ENCODE measurements at regions not wholly inside any gene's neighbourhood (a gene's known extent, or its start where the extent isn't known, plus 50 kb on each side); places are given as distances from the start of the nearest gene placed in this dataset.

DNA sequence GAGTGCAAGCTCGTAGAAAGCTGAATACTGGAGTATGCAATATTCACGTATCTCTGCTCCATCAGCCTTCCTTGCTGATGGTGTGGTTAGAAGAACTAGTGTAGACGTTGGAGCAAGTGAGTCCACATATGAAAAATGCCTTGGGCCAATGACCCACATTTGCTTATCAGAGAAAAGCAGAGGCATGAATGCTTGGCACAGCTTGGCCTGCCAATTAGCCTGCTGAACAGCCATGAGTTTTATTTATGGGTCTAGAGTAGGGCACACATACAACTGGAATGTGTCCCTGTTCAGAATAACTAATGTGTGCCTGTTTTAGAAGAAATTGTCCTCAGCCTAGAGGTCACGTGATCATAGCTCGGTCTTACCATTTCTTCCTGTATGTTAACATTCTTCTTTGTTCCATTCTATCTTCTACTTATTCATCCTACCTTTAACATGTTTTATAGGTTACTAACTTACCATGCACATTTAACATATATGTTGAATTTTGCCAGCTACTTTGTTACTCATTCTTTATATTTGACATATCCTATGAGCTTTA is 432.7 kb upstream of the AADAT start:
- no peaks in the 10 kb centered on the region for H3K27me3 ChIP-seq
- TF ChIP-seq, protein P1, sequence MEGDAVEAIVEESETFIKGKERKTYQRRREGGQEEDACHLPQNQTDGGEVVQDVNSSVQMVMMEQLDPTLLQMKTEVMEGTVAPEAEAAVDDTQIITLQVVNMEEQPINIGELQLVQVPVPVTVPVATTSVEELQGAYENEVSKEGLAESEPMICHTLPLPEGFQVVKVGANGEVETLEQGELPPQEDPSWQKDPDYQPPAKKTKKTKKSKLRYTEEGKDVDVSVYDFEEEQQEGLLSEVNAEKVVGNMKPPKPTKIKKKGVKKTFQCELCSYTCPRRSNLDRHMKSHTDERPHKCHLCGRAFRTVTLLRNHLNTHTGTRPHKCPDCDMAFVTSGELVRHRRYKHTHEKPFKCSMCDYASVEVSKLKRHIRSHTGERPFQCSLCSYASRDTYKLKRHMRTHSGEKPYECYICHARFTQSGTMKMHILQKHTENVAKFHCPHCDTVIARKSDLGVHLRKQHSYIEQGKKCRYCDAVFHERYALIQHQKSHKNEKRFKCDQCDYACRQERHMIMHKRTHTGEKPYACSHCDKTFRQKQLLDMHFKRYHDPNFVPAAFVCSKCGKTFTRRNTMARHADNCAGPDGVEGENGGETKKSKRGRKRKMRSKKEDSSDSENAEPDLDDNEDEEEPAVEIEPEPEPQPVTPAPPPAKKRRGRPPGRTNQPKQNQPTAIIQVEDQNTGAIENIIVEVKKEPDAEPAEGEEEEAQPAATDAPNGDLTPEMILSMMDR (IDR thresholded peaks at IDR 0.05) = no peak
- no peaks in the 10 kb centered on the region for H3K4me1 ChIP-seq
- DNase-seq = no peak
- no peak for ATAC-seq
- no peak overlapping the region for H3K4me3 ChIP-seq
- H3K27ac ChIP-seq = no peak overlapping the region
- intact Hi-C loops (cut with DNase I) = no loop called here
- no peaks in the 10 kb centered on the region for H3K36me3 ChIP-seq
- H3K9me3 ChIP-seq = no peaks in the 10 kb centered on the region

DNA sequence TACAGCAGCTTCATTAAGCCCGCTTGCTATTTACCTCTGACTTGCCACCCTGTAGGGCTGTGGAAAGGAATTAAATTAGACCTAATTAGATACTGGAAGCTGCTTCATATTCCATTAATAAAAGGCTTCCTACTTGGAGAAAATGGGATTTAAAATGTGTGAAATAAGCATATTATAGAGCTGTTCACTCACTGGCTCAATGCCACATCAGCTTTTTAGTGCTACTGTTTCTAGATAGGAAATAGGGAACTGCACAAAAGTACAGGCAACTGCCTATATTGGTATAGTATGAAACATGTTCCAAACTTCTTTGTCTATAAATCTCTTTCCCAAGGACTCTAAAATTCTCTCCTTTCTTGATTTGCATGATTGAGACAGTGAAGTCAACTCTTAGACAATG is 407.9 kb upstream of the AADAT start:
- Histone ChIP-seq H3K4me3 (no peak overlapping the region), H3K9me3 (no peaks in the 10 kb centered on the region), H3K36me3 (no peaks in the 10 kb centered on the region), H3K4me1 (no peaks in the 10 kb centered on the region), H3K27me3 (no peaks in the 10 kb centered on the region), H3K27ac (no peak overlapping the region)
- no peak for DNase-seq
- TF ChIP-seq, protein P1 (IDR thresholded peaks at IDR 0.05) = no peak
- no peak for ATAC-seq
- intact Hi-C loops (cut with DNase I) = no loop called here

DNA sequence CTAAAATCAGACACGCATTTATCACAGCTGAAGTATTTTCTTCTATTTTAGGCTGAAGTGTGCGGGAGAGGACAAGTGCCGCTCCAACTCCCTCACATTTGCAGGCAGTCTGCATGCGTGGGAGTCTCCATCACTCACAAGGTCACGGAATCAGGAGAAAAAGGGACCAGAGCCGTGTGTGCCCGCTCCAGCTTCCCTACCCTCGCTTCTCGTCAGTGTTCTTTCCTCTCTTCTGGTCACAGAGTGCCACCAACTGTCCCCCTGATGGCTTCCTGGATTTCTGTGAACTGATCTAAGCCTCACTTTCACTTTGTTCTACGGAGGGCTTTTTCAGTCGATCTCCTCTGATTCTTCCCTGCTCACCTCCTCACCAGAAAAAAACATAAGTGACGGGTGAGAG is 407.4 kb upstream of the AADAT start:
- TF ChIP-seq, protein P1 (IDR thresholded peaks at IDR 0.05) = no peak
- no peak for ATAC-seq
- no peaks in the 10 kb centered on the region for H3K9me3 ChIP-seq
- no peak for DNase-seq
- no peak overlapping the region for H3K4me3 ChIP-seq
- H3K36me3 ChIP-seq = no peaks in the 10 kb centered on the region
- no peaks in the 10 kb centered on the region for H3K27me3 ChIP-seq
- no peaks in the 10 kb centered on the region for H3K4me1 ChIP-seq
- intact Hi-C loops (cut with DNase I) = no loop called here
- H3K27ac ChIP-seq = no peak overlapping the region

DNA sequence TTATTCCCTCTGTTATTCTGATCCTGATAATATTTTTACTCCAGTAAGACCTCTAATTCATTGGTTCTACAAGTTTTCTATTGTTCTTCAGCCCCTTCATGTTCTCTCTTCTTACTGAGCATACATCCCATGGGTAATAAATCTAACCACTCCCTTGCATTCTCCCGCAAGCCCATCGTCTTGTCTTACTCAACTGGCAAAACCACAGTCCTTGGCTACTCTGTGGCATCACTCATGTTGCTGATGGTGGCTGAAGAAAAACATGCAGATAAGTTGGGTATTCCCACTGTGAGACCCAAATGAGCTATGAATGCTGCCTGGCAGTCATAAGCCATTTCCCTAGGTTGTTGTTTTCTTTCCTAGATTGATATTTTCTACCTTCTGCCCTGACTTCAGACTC is 402.2 kb upstream of the AADAT start:
- no peaks in the 10 kb centered on the region for H3K9me3 ChIP-seq
- intact Hi-C loops (cut with DNase I) = no loop called here
- H3K27ac ChIP-seq = no peak overlapping the region
- ATAC-seq (no peak), DNase-seq (no peak)
- H3K36me3 ChIP-seq = no peaks in the 10 kb centered on the region
- TF ChIP-seq, protein P1 (IDR thresholded peaks at IDR 0.05) = no peak
- H3K4me3 ChIP-seq = no peak overlapping the region
- no peaks in the 10 kb centered on the region for H3K27me3 ChIP-seq
- no peaks in the 10 kb centered on the region for H3K4me1 ChIP-seq

DNA sequence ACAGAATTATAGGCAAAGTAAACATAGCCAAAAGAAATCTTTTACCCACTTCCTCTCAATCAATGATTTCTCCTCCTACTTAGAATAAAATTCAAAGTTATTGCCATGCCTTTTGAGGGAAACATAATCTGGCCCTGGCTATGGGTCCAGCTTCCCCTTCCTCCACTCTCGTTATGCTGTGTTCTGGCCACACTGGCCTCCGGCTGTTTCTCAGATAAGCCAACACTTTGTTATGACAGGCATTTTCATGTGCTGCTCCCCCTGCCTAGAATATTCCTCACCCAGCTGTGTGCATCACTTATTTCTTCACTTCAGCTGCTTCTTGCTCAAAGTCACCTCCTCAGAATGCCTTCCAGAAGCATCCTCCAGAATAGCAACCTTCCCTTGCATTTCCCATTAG is 386.6 kb upstream of the AADAT start:
- intact Hi-C loops (cut with DNase I) = no loop called here
- ATAC-seq (no peak), DNase-seq (no peak)
- Histone ChIP-seq H3K4me1 (no peaks in the 10 kb centered on the region), H3K9me3 (no peaks in the 10 kb centered on the region), H3K27ac (no peak overlapping the region), H3K36me3 (no peaks in the 10 kb centered on the region), H3K4me3 (no peak overlapping the region), H3K27me3 (no peaks in the 10 kb centered on the region)
- TF ChIP-seq, protein P1 (IDR thresholded peaks at IDR 0.05) = no peak

DNA sequence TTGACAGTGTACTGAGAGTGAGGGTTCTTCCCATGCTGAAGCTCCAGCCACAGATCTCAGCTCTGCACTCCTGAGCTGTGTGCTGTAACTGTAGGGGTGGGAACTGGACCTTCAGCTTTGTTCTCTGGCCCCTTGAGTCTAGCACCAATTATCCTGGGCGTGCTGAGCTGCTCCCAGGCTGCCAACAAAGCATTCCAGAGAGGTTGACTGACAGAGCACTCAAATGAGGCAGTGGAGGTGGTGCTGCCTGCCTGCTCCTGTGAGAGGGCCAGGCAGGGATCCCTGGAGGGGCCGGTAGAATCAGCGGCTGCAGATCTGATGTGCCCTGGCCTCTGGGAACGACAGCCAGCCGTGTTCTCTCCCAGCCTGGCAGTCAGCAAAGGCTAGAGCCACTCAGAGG is 375.7 kb upstream of the AADAT start:
- Histone ChIP-seq H3K9me3 (no peaks in the 10 kb centered on the region), H3K4me1 (no peaks in the 10 kb centered on the region), H3K27me3 (no peaks in the 10 kb centered on the region), H3K4me3 (no peak overlapping the region), H3K36me3 (no peaks in the 10 kb centered on the region), H3K27ac (no peak overlapping the region)
- DNase-seq (no peak), ATAC-seq (peak; percentile 36)
- intact Hi-C loops (cut with DNase I) = no loop called here
- TF ChIP-seq, protein P1 (IDR thresholded peaks at IDR 0.05) = no peak
